HG03432 (cell line): ENCODE measurements at regions not wholly inside any gene's neighbourhood (a gene's known extent, or its start where the extent isn't known, plus 50 kb on each side); places are given as distances from the start of the nearest gene placed in this dataset.
A peak's percentile ranks its signal among the peaks of the same experiment; 100 is the strongest.
"Not testable (repeated sequence)": the region's sequence is repeated elsewhere in the genome, so short reads cannot be mapped to it uniquely, and the experiment has no call there.

Experiments used
- ATAC-seq: cut with Tn5 transposase; IDR thresholded peaks from one replicate; pipeline ENCODE4 v1.9.1; 2021; ENCODE audit warnings: mild to moderate bottlenecking, moderate library complexity; ENCODE audit not compliant: unreplicated experiment

- ATAC-seq: no peak
Measured at GRCh38 chr5:57659886-57660285, 177.3 kb upstream of the ACTBL2 start.

- no peak for ATAC-seq
Measured at GRCh38 chr5:57658018-57658417, 175.4 kb upstream of the ACTBL2 start.

- no peak for ATAC-seq
Measured at GRCh38 chr5:57655228-57655627, 172.6 kb upstream of the ACTBL2 start.

- no peak for ATAC-seq
Measured at GRCh38 chr5:57653636-57654290, 171.2 kb upstream of the ACTBL2 start.

GRCh38 chr5:57651127-57651526 is 168.5 kb upstream of the ACTBL2 start:
- ATAC-seq: no peak

- ATAC-seq: peak; percentile 98
Measured at GRCh38 chr5:57650360-57651069, 167.9 kb upstream of the ACTBL2 start.

GRCh38 chr5:57642698-57643097 is 160.1 kb upstream of the ACTBL2 start:
- ATAC-seq: no peak

- no peak for ATAC-seq
Measured at GRCh38 chr5:57642066-57642465, 159.5 kb upstream of the ACTBL2 start.

GRCh38 chr5:57635146-57635777 is 152.7 kb upstream of the ACTBL2 start:
- no peak for ATAC-seq

GRCh38 chr5:57632937-57633336 is 150.3 kb upstream of the ACTBL2 start:
- no peak for ATAC-seq

- not testable (repeated sequence) for ATAC-seq
Measured at GRCh38 chr5:57631139-57631538, 148.5 kb upstream of the ACTBL2 start.

- ATAC-seq: no peak
Measured at GRCh38 chr5:57627661-57628060, 145.1 kb upstream of the ACTBL2 start.

GRCh38 chr5:57626703-57627102 is 144.1 kb upstream of the ACTBL2 start:
- ATAC-seq: no peak

- ATAC-seq: no peak
Measured at GRCh38 chr5:57621624-57622023, 139.0 kb upstream of the ACTBL2 start.

GRCh38 chr5:57618767-57619381 is 136.3 kb upstream of the ACTBL2 start:
- ATAC-seq: no peak

GRCh38 chr5:57613741-57614140 is 131.1 kb upstream of the ACTBL2 start:
- ATAC-seq: no peak

- ATAC-seq: no peak
Measured at GRCh38 chr5:57611177-57611576, 128.6 kb upstream of the ACTBL2 start.

GRCh38 chr5:57608542-57608941 is 125.9 kb upstream of the ACTBL2 start:
- no peak for ATAC-seq

GRCh38 chr5:57601996-57602395 is 119.4 kb upstream of the ACTBL2 start:
- ATAC-seq: no peak

- ATAC-seq: peak; percentile 66
Measured at GRCh38 chr5:57600321-57600720, 117.7 kb upstream of the ACTBL2 start.

GRCh38 chr5:57598756-57599155 is 116.1 kb upstream of the ACTBL2 start:
- peak; percentile 55 for ATAC-seq

- ATAC-seq: no peak
Measured at GRCh38 chr5:57598097-57598496, 115.5 kb upstream of the ACTBL2 start.
